ENCODE measurements at regions not wholly inside any gene's neighbourhood (a gene's known extent, or its start where the extent isn't known, plus 50 kb on each side); places are given as distances from the start of the nearest gene placed in this dataset.

DNA sequence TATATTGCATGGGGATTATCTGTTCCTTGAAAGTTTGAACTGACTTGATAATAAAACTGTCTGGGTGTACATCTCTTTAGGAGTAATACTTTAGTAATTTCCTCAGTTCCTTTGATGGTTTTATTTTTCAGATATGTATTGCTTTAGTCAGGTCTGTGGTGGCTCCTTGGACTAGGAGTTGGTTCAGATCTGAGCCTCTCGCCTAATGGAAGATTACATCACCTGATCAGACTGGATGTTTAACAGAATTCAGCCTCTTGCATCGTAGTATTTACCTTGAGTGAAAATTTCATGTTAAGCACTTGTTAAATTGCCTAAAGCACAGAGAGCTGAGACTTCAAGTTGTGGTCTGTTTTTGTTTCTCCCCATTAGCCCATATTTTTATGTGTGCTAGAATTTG is 267.3 kb downstream of the MAP2K4 start:
- TF ChIP-seq, protein P1, sequence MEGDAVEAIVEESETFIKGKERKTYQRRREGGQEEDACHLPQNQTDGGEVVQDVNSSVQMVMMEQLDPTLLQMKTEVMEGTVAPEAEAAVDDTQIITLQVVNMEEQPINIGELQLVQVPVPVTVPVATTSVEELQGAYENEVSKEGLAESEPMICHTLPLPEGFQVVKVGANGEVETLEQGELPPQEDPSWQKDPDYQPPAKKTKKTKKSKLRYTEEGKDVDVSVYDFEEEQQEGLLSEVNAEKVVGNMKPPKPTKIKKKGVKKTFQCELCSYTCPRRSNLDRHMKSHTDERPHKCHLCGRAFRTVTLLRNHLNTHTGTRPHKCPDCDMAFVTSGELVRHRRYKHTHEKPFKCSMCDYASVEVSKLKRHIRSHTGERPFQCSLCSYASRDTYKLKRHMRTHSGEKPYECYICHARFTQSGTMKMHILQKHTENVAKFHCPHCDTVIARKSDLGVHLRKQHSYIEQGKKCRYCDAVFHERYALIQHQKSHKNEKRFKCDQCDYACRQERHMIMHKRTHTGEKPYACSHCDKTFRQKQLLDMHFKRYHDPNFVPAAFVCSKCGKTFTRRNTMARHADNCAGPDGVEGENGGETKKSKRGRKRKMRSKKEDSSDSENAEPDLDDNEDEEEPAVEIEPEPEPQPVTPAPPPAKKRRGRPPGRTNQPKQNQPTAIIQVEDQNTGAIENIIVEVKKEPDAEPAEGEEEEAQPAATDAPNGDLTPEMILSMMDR (IDR thresholded peaks at IDR 0.05; ENCODE audit: low read length, missing control alignments) = no peak
- H3K4me3 ChIP-seq (replicated peaks; ENCODE audit: low read depth, low read length) = no peak overlapping the region
- DNase-seq (ENCODE audit: low read depth) = no peak

DNA sequence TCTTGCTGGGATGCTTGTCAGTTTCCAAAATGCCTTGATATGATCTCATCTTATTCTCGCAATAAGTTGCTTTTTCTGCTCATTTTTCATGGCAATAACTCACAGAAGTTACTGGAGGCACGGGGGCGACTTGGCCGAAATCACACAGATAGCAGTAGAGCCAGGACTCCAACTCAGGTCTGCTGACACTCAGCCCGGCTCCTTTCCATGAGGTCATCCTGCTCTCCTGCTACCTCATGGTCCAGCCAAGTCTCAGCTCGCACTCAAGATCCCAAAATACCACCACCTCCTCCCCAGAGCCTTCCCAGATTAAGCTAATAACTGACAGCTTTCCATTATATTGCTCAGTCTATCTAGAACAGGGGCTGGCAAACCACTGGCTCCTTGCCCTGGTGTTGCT is 269.5 kb downstream of the MAP2K4 start:
- no peak overlapping the region for H3K4me3 ChIP-seq (replicated peaks; ENCODE audit: low read depth, low read length)
- no peak for DNase-seq (ENCODE audit: low read depth)
- TF ChIP-seq, protein P1 (IDR thresholded peaks at IDR 0.05; ENCODE audit: low read length, missing control alignments) = no peak

DNA sequence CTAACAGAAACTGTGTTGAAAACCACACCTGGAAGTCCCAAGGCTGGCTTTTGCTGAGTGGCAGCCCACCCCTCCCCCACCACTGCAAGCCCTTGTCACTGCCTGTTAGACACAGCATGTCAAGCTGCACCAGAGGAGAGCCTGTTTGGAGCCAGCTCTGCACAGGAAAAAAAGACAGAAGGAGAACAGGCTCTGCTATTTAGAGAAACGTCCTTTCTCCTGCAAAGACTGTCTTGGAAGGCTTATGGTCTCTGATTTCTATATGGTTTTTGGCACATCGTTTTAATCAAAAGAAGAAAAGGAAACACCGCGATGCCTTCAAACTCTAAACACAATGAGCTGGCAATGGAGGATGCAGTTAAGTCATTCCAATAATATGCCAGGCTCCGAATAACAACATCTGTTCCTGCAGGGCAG is 275.5 kb downstream of the MAP2K4 start:
- H3K4me3 ChIP-seq (replicated peaks; ENCODE audit: low read depth, low read length) = no peak overlapping the region
- DNase-seq (ENCODE audit: low read depth) = no peak

DNA sequence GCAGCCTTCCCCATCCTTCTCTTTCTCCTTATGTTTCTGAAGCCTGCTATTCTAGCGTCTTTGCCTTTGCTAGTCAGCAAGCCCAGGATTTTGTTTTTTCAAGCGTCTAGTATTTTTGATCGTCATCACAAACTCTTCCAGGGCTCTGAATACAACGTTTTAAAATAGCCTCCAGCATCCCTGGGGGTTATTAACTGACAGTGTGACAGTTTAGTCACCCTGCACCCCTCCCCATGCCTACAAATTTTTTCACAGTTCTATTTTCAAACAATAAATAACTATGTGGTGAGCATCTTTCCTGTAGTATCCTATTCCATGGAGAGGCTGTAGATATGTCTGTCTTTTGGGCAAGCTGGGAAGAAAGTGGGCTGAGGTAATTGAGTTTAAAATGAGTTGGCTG is 280.9 kb downstream of the MAP2K4 start:
- TF ChIP-seq, protein P1 (IDR thresholded peaks at IDR 0.05; ENCODE audit: low read length, missing control alignments) = no peak

More for the DNA sequence above, 275.5 kb downstream of the MAP2K4 start:
- TF ChIP-seq, protein P1 (IDR thresholded peaks at IDR 0.05; ENCODE audit: low read length, missing control alignments) = no peak

DNA sequence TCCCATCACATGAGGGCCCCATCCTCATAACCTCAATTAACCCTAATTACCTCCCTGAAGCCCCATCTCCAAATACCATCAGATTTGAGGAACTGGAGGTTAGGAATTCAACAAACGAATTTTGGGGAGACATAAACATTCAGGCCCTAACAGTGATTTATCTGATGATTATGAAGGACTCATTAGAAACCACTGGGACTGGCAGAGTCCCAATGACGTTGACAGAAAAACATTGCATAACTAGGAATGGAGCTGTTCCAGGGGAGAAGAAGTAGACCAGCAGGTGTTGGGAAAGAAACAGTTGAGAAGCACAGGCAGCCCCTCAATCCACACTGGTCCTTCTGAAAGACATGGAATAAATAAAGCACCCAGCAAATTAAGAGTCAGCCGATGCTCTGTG is 282.0 kb downstream of the MAP2K4 start:
- DNase-seq (ENCODE audit: low read depth) = no peak
- TF ChIP-seq, protein P1 (IDR thresholded peaks at IDR 0.05; ENCODE audit: low read length, missing control alignments) = no peak
- no peak overlapping the region for H3K4me3 ChIP-seq (replicated peaks; ENCODE audit: low read depth, low read length)

More for the DNA sequence above, 280.9 kb downstream of the MAP2K4 start:
- DNase-seq (ENCODE audit: low read depth) = no peak
- no peak overlapping the region for H3K4me3 ChIP-seq (replicated peaks; ENCODE audit: low read depth, low read length)

DNA sequence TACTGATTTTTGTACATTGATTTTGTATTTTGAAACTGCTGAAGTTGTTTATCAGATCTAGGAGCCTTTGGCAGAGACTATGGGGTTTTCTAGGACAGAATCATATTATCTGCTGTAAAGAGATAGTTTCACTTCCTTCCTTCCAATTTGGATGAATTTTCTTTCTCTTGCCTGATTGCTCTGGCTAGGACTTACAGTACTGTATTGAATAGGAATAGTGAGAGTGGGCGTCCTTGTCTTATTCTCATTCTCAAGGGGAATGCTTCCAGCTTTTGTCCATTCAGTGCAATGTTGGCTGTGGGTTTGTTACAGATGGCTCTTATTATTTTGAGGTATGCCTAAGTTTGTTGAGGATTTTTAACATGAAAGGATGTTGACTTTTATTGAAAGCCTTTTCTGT is 290.1 kb downstream of the MAP2K4 start:
- TF ChIP-seq, protein P1 (IDR thresholded peaks at IDR 0.05; ENCODE audit: low read length, missing control alignments) = no peak
- DNase-seq (ENCODE audit: low read depth) = no peak
- no peak overlapping the region for H3K4me3 ChIP-seq (replicated peaks; ENCODE audit: low read depth, low read length)

DNA sequence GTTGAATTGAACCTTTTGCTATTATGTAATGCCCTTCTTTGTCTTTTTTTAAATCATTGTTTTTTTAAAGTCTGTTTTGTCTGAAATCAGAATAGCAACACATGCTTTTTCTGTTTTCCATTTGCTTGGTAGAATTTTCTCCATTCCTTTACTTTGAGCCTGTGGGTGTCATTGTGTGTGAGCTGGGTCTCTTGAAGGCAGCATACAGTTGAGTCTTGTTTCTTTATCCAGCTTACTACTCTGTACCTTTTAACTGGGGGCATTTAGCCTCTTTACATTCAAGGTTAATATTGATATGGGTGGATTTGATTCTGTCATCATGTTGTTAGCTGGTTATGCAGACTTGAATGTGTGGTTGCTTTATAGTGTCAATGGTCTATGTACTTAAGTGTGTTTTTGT is 292.0 kb downstream of the MAP2K4 start:
- no peak overlapping the region for H3K4me3 ChIP-seq (replicated peaks; ENCODE audit: low read depth, low read length)
- TF ChIP-seq, protein P1 (IDR thresholded peaks at IDR 0.05; ENCODE audit: low read length, missing control alignments) = no peak
- no peak for DNase-seq (ENCODE audit: low read depth)

Data from fibroblast of pulmonary artery (primary cell).